NCI-H2227 (cell line): ENCODE measurements at regions not wholly inside any gene's neighbourhood (a gene's known extent, or its start where the extent isn't known, plus 50 kb on each side); places are given as distances from the start of the nearest gene placed in this dataset.

Experiments used
- DNase-seq: peaks from one replicate; lab custom pipeline; 2025; ENCODE audit not compliant: unreplicated experiment; lab: John Stamatoyannopoulos, UW

- DNase-seq: no peak
Measured at GRCh38 chr2:6495466-6495865, 370.2 kb downstream of the CMPK2 start.

GRCh38 chr2:6496376-6496775 is 369.3 kb downstream of the CMPK2 start:
- no peak for DNase-seq

- no peak for DNase-seq
Measured at GRCh38 chr2:6497048-6497447, 368.7 kb downstream of the CMPK2 start.

- no peak for DNase-seq
Measured at GRCh38 chr2:6498841-6499240, 366.9 kb downstream of the CMPK2 start.

- peak; percentile 69 for DNase-seq
Measured at GRCh38 chr2:6499691-6500090, 366.0 kb downstream of the CMPK2 start.

- no peak for DNase-seq
Measured at GRCh38 chr2:6506361-6506794, 359.3 kb downstream of the CMPK2 start.

- no peak for DNase-seq
Measured at GRCh38 chr2:6506859-6507258, 358.8 kb downstream of the CMPK2 start.

- no peak for DNase-seq
Measured at GRCh38 chr2:6510532-6510931, 355.2 kb downstream of the CMPK2 start.

GRCh38 chr2:6512589-6512988 is 353.1 kb downstream of the CMPK2 start:
- DNase-seq: no peak

- no peak for DNase-seq
Measured at GRCh38 chr2:6516674-6517073, 349.0 kb downstream of the CMPK2 start.

- no peak for DNase-seq
Measured at GRCh38 chr2:6518361-6518760, 347.3 kb downstream of the CMPK2 start.

GRCh38 chr2:6523476-6523875 is 342.2 kb downstream of the CMPK2 start:
- no peak for DNase-seq

- no peak for DNase-seq
Measured at GRCh38 chr2:6524691-6525474, 340.8 kb downstream of the CMPK2 start.

- DNase-seq: no peak
Measured at GRCh38 chr2:6525475-6525964, 340.2 kb downstream of the CMPK2 start.

GRCh38 chr2:6526093-6526824 is 339.4 kb downstream of the CMPK2 start:
- DNase-seq: no peak

- no peak for DNase-seq
Measured at GRCh38 chr2:6531304-6531703, 334.4 kb downstream of the CMPK2 start.

GRCh38 chr2:6535572-6535971 is 330.1 kb downstream of the CMPK2 start:
- no peak for DNase-seq

- no peak for DNase-seq
Measured at GRCh38 chr2:6538607-6539006, 327.1 kb downstream of the CMPK2 start.

- DNase-seq: no peak
Measured at GRCh38 chr2:6545336-6545735, 320.4 kb downstream of the CMPK2 start.

GRCh38 chr2:6545795-6546194 is 319.9 kb downstream of the CMPK2 start:
- DNase-seq: no peak

- DNase-seq: no peak
Measured at GRCh38 chr2:6554466-6554865, 311.2 kb downstream of the CMPK2 start.

GRCh38 chr2:6556755-6557154 is 309.0 kb downstream of the CMPK2 start:
- no peak for DNase-seq
